ENCODE measurements at regions not wholly inside any gene's neighbourhood (a gene's known extent, or its start where the extent isn't known, plus 50 kb on each side); places are given as distances from the start of the nearest gene placed in this dataset.

DNA sequence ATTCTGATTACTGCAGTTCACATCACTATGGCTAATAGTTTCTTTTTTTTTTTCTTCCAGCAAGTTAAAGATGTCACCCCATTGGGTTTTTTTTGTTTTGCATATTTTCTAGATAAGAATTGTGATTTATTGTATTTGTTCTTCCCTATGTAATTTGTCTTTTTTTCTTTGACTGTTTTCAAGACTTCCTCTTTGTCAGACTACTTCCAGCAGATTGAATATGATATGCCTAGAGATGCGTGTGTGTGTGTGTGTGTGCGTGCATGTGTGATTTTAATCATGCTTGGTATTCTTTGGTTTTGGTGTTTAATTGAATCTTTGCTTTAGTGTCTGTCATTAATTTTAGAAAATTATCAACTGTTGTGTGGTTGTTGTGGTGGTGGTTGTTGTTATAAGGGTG lies 166.7 kb upstream of the SLC39A10 start:
- DNase-seq = no peak

DNA sequence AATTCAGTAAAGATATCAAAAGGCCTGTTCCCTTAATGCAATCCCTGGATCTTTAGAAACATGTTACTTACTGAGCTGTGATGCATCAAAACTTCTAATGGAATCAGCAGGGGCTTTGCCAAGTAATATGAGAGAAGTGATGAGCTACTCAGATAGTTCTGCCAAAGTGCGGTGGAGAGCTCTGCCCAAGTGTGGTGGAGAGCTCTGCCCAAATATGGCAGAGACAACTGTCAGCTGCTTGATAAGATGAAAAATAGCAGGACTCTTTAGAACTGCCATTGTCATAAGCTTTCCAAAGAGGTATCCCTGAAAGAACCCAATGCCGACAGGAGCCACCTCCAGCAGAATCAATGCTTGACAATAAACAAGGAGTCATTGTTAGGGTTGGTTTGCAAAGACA lies 167.9 kb upstream of the SLC39A10 start:
- DNase-seq = no peak

DNA sequence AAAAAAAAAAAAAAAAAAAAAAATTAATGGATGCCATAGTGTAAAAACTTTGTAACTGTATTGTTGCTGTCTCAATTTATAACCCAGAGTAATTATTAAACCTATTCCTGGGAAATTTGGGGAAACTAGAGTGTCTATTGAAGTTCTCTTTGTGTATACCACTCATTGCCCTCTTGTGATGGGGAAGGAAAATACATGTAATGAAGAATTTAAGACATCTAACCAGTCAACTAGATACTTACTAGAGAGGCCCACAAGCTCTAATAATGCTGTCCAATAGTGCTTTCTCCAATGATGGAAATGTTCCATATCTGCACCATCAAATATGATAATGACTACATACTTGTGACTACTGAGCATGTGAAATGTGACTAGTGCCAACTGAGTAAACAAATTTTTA lies 168.5 kb upstream of the SLC39A10 start:
- DNase-seq = no peak

DNA sequence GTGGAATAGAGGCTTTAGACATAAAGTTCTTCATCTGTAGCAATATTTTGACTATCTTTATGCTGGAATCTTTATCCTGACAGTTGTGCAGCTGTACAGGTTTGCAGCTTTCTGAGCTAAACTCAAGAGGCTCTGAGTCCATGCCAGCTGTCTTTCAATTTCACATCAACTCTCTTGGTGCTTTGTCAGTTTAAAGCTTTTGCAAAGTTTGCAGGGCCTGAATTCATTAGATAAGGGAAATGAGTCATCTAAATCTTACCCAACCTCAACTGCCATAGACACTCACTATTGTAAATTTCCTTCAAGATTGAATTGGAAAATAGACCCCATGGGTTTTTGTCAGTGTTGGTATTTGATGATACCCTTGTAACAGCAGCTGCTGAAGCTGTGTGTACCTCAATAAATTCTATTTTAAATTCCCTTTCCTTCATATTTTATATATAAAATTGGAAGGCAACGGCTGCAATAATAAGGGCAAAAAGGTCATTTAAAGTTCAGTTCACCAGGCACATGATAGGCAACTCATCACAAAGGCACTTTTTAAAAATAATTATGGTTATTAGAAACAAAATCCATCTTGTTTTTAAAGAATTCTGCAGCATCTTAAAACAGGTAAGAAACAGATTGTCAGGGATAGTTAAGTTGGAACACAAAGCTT lies 169.9 kb upstream of the SLC39A10 start:
- no peak for DNase-seq

DNA sequence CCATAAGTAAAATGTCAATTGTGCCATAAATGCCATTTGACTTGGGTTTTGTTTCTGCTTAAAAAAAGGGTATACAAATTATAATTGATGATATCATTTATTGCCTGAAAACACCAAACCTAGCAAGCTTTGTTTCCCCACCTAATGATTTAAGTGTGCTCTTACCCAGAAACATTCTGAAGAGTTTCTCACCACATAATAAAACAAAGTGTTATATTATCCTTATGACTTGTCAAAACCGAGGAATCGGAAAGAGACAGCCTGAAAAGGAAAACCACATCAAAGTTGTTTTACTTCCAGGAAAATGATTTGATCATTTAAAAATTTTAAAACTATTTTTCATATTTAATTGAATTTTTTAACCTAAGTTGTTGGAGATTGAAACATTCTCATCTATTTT lies 170.5 kb upstream of the SLC39A10 start:
- DNase-seq = no peak

DNA sequence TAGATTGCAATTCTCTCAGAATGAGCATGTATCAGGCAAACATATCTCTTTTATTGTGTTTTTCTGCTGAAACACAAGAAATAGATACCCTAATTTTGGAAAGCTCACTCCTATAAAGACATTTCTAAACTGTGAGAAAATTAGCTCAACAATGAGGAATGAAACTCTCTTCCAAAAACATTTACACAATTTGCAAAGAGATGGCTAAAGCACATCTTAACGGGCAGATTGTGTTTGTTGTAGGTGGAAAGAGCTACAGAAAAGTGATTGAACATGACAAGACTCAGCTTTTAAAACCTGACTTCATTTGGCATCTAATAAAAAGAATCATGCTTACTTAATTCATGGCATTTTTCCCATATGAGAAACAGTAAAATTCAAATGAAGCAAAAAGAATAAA lies 175.0 kb upstream of the SLC39A10 start:
- DNase-seq = no peak

DNA sequence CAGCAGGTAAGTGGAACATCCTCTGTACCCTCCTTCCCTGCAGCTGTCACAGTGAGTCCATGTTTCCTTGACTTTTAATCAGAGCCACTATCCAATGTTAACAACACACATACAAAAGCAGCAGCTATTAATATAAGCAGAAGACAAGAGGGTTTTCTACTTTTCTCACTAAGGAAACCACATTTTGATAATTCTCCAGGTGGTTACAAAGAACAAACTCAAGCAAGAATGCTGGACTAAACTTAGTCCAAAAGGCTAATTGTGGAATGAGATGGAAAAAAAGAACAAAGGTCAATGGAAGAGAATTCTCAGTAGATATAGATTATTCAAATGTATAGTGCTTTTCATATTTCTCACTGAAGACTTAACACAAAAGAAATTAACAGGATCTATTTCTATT lies 176.9 kb upstream of the SLC39A10 start:
- no peak for DNase-seq

DNA sequence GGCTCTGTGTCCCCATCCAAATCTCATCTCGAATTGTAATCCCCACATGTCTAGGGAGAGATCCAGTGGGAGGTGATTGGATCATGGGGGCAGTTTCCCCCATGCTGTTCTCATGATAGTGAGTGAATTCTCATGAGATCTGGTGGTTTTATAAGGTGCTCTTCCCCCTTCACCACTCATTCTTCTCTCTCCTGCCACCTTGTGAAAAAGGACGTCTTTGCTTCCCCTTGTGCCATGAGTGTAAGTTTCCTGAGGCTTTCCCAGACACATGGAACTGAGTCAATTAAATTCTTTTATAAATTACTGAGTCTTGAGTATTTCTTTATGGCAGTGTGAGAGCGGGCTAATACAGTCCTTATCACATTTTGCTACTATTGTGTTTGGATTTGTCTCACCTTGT lies 177.6 kb upstream of the SLC39A10 start:
- DNase-seq = no peak

DNA sequence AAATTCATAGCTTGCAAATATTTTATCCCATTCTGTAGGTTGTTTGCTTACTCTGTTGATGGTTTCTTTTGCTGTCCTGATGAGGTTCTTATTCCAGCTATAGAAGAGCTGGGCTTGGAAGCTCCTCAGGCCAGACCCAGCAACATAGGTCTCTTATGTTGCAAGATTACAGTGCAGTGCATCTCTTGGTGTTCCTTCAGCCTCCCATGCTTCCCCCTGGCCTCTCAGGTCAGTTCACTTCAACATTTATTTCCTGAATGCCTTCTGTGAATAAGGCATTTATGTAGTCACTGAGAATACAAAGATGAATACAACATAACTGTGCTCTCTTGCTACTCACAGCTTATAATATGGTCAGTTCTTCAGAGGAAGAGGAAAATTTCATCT lies 179.0 kb upstream of the SLC39A10 start:
- DNase-seq = no peak

DNA sequence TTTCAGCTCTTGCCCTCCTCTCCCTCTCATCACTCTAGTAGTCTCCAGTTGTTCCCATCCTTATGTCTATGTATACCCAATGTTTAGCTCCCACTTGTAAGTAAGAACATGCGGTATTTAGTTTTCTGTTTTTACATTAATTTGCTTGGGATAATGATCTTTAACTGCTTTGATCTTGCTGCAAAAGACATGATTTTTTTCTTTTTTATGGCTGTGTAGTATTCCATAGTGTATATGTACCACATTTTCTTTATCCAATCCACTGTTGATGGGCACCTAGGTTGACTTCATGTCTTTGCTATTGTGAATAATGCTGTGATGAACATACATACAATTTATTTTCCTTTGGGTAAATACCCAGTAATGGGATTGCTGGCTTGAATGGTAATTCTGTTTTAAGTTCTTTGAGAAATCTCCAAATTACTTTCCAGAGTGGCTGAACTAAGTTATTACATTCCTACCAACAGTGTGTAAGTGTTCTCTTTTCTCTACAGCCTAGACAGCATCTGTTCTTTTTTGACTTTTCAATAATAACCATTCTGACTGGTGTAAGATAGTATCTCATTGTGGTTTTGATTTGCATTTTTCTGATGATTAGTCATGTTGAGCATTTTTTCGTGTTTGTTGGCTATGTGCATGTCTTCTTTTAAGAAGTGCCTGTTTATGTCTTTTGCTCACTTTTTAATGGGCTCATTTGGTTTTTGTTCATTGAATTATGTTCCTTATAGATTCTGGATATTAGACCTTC lies 179.6 kb upstream of the SLC39A10 start:
- no peak for DNase-seq

DNA sequence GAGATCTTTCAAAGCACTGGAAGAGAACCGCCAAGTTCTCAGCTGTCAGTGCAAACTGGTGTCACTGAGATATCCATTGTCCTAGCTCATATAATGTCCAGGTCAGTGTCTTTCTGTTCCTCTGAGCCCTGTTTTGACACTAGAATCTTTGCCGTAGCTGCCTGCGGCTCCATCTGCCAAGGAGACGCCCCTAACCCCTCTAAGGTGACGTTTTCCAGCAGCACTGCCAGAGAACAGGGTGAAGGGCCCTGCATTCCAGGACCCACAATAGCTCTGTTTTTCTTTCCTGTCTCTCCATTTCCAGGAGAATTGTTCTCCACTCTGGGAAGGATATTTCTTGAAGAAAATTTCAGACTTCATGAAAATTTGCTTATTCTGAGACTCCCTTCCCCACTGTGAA lies 181.7 kb upstream of the SLC39A10 start:
- no peak for DNase-seq

DNA sequence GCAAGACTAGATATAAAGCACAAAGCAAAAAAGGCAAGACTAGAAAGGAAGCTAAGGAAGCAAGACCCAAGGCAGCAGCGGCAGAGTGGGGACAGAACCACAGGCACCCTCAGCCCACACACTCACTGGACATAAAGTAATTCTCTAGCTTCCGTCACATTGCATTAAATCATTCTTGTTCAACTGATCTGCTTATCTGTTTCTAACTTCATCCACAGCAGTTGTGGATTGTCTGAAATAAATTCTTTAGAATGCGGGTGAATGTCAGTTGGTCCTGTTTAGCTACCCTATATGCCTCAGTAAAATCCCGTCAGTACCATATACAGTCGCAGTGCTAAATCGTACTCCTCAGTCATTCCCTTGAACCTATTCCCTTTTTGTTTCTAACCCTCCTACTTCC lies 183.2 kb upstream of the SLC39A10 start:
- no peak for DNase-seq

DNA sequence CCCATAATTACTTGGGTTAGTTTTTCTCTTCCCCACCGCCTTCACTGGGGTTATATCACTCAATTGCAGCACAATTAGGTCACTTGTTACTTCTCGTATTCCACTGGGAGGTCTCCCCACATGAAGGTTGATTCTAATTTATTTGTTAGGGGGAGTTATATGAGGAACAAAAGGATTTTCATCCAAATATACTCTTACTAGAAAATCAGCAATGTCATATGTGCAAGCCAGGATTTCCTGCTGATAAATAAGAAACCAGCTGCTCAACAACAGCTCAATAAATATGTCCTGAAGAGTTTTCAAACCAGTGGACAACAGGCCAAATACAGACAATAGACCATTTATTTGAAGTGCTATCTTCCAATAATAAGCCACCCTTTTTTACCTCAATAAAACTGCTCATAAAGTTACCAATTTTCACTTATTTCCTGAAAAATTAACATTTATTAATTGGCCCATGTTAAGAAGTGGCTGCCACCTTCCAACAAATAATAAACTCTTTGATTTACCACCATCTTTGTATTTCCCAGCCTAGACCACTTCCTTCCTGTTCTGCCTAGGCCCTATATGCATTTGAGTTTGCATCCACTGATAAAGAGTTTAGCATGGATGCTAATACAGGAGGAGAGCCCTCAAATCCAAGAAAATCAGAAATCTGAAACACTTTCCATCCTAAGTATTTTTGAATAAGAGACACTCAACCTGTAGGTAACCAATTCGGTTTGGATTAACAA lies 184.4 kb upstream of the SLC39A10 start:
- no peak for DNase-seq

DNA sequence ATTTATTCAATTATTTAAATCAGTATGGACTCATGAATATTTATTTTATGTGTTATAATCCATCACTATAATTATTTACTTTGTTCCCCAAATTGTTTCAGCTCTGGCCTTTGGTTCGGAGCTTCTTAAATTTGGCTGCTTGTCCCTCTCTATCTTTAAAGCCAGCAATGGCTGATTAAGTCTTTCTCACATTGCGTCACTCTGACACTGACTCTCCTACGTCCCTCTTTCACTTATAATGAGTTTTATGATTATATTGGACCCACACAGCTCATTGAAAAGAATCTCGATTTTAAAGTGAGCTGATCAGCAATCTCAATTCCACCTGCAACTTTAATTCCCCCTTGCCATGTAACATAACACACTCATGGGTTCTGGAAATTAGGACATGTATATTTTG lies 185.2 kb upstream of the SLC39A10 start:
- DNase-seq = no peak

DNA sequence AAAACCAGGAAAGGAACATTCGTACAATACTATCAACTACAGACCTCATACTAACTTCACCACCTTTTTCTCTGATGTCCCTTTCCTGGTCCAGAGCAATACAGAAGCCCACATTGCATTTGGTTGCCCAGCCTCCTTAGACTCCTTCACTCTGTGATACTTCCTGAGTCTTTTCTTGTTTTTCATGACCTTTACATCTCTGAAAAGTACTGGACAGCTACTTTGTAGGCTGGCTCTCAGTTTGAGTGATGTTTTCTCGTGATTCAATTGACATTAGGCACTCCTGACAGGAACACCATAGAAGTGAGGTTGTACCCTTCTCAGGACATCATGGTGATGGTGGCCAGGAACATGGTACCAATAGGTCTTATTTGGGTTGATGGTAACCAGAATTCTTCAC lies 185.9 kb upstream of the SLC39A10 start:
- no peak for DNase-seq

DNA sequence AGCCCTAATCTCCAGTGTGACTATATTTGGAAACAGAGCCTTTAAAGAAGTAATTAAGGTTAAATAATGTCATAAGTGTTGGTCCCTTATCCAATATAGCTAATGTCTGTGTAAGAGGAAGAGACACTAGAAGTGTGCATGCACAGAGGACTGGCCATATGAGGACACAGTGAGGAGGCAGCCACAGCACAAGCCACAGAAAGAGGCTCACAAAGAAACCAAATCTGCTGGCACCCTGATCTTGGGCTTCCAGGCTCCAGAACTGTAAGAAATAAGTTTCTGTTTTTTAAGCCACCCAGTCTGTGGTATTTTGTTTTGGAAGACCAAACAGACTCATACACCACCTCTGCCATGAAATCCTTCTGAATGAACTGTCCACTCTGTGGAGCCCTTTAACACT lies 186.4 kb upstream of the SLC39A10 start:
- DNase-seq = no peak

DNA sequence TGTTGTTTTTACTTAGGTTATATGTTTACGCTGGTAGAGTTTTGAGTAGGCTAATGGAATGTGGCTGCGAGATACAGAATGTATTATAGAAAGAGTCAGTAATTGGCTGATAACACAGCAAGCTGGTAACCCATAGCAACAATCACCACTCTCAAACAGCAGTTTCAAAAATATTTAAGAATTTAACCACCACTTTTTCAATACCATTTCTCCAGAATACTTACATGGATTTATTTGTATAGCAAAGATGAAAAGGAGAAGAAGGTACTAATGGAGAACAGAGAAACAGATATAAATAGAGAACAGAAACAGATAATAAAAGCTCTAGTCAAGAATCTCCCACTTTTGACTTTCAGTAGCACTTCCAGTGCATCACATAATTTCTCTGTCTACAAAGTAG lies 188.3 kb upstream of the SLC39A10 start:
- no peak for DNase-seq

DNA sequence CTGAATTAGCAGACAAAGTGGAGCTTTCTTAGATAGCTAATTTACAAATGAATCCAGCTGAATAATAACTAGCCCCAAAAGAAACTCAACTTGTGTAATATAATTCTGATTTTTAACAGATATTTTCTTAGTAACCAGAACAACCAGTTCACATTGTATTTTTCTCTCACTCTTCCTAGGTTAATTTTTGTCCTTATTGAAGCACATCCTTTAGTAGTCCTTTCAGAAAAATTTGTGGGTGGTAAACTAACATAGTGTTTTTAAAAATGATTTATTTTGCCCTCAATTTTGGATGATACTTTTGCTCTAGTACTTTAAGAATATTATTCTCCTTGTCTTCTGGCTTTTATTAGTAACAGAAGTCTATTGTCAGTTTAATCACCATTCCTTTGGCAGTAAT lies 190.6 kb upstream of the SLC39A10 start:
- DNase-seq = no peak

DNA sequence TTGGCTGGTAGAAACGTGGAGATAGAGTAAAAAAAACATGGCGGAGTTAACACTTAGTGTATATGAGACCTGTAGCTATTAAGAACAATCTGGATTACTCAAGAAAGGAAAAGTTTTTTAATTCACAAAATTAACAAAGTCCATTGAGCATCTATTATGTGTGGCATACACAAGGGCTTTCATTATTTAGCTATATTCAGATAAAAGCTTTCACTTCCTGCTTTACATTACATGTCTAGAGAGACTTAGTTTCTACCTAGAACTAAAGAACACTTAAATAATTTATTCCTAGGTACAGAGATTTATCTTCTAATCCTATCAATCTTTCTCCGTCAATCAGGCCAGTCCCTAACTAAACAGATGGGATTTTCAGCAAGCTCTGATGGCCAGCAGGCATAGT lies 196.0 kb upstream of the SLC39A10 start:
- DNase-seq = no peak

DNA sequence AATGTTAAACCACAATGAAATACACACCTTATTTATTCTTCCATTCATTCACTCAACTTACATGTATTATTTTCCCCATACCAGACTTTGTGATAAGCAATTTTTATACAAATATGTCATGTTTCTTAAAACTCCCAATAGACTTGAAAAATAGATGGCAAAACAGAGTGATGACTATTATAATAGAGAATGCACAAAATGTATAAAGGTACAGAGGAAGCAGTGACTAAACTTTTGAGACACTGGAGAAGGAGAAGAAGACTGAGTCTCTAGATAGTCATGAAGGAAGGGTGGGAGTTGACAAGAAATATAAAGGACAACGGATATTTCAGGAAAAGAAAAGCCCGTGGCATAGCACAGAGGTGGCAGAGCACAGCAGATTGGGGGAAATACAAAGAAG lies 198.1 kb upstream of the SLC39A10 start:
- DNase-seq = no peak

DNA sequence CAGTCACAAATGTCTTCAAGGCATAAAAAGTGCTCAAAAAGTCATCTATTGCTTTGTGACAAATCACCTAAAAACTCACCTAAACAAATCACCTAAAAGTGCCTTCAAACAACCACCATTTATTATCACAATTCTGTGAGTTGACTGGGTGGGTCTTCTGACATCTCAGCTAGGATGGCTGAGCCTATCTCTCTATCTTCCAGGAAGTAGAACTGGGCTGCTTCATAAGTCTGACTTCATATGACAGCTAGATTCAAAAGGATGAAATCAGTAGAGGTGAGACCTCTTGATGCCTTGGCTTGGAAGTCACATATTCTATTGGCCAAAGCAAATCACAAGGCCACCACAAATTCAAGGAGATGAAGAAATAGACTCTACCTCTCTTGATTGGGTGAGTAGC lies 199.2 kb upstream of the SLC39A10 start:
- no peak for DNase-seq

DNA sequence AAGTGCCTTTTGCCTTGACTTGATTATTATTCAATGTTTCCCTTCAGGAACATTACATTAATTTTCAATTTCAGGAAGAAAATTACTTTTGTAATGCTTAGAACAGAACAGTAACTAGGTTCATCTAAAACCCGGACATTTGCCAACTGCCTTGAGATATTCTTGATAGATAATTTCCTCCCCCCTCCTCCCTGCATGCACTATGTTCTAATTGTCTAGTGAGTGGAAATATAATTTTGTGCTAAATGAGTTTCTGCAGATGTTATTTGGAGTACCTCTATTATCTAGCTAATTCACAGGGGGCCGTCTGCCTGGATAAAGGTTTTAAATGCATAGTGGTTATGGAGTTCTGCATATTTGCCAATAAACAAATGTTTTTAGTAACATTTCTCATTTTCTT lies 200.3 kb upstream of the SLC39A10 start:
- no peak for DNase-seq

DNA sequence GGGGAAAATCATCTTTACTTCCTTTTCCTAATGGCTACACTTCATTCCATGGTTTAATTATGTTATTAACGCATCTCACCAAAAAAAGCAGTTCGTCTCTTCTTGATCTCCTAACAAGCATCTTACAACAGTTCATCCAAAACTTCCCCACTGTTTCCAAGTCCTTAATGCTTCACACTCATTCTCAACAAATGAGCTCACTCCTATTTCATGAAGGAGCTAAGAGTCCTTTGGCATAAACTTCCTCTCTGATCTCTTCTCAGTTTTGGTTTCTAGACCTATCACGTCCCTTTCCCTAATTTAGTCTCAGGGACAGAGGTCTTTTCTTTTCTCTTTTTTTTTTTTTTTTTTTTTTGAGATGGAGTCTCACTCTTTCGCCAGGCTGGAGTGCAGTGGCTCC lies 205.9 kb upstream of the SLC39A10 start:
- no peak for DNase-seq

DNA sequence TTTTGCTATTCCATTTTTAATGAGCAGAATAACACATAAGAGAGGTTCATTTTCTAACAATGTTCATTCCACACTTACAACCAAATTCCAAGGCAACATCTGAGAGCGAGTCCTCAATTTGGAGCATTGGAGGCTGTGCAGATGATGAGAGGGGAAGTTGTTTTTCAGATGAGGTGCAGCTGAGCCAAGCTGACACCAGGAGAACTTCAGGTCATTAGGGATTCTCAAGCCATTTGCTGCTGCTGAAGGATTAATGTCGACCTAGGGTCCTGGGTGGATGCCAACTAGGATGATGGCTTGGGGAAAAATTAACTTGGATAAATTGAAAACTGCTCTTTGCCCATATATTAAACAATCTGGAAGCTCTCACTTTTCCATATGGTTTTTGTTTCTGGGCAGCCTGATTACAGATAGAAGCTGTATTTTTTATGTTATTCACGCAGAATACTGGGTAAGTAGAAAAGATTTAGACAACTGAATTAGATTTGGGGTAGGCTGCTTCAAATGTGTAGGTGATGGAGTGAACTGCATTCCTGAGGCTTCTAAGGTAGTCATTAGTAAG lies 206.4 kb upstream of the SLC39A10 start:
- DNase-seq = no peak

Measured in stimulated activated CD4-positive, alpha-beta T cell treated with anti-CD3 and anti-CD28 coated beads, Interleukin-4, amount 100 ng/mL, for 1 hour (primary cell).